ENCODE measurements at regions not wholly inside any gene's neighbourhood (a gene's known extent, or its start where the extent isn't known, plus 50 kb on each side); places are given as distances from the start of the nearest gene placed in this dataset.

DNA sequence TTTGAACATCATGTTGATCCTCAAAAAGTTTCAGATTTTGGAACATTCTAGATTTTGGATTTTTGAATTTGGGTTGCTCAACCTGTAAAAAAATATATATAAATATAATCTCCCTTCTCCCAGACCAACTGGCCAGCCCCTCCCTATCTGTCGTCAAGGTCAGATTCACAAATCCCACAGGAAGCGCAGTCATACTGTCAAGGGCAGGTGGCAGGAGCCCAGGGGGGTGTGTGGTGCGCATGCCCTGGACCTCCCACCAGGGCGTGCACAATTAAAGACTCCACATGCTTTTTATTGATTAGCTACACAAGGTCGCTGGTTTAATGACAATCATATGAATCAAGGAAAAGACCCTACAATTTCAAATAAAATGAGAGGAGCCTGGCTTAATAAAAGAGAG, 77.0 kb upstream of the EEPD1 start:
- no peak for DNase-seq

DNA sequence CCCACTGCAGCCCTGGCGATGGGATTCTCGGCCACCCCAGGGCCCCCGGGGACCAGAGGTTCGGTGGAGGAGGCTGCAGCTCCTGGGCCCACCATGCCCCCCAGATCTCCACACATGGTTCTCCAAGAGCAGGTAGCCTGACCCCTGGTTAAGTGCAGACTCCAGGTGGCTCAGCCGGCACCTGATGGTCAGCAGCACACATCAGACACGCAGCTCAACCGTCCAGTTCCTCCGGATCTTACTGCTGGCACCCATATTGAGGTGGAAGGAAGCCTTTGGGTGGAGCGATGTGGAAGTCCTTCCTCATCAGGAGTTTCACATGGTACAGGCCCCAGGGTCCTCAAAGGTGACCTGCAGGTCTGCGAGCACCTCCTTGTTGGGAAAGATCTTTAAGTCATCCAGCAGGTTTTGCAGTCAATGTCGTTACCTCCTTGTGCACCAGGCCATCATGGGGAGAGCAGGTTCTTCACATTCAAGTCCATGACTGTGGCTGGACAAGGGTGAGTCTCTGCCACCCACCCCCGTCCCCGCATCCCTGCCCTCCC, 74.2 kb upstream of the EEPD1 start:
- DNase-seq = no peak

DNA sequence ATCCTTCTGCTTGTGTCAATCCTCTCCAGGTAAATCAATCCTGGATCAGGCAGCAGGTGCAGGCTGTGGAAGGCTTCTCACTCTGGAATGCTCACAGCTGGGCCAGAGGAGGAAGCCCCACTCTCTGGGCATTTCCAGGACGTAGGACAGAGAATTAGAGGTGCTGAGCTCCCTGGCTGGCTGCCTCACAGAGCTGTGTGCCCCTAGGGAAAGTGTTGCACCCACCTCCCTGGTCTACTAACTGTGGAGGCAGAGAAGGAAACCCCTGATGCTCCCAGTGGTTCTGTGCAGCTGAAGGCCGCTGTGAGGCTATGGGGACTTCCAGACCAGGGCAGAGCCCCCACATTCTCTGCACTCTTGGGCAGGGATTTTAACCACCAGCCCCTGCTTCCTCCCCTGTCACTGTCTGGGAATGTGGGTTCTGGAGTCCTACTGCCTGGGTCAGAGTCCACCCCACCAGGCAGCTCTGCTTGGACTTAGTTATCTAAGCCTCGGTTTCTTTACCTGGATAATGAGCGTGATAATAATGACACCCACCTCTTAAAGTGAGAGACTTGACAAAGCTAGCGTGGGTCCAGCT, 73.5 kb upstream of the EEPD1 start:
- no peak for DNase-seq

GRCh38 chr7:36080843-36081242, 72.2 kb upstream of the EEPD1 start:
- no peak for DNase-seq

- no peak for DNase-seq
These were observed 70.8 kb upstream of the EEPD1 start for GRCh38 chr7:36082216-36082615.

DNA sequence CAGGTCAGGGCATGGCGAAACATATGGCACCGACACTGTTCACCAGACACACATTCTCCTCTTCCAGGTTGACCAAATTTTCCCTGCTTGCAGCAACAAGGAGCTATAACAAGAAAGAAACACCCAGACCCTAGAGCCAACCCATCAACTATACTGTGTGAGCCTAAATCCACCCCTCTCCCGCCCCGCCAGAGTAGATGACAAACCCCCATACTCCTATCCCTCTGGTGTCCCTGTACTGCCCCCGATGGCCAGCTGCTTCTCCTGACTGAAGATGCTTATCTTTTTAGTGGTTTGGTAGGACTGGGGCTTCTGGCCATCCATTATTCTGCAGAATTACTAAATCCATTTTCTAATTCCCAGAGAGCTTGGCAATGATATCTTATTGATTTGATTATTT, 70.1 kb upstream of the EEPD1 start:
- no peak for DNase-seq

- DNase-seq = no peak
These were observed 69.3 kb upstream of the EEPD1 start for GRCh38 chr7:36083626-36084380.

DNA sequence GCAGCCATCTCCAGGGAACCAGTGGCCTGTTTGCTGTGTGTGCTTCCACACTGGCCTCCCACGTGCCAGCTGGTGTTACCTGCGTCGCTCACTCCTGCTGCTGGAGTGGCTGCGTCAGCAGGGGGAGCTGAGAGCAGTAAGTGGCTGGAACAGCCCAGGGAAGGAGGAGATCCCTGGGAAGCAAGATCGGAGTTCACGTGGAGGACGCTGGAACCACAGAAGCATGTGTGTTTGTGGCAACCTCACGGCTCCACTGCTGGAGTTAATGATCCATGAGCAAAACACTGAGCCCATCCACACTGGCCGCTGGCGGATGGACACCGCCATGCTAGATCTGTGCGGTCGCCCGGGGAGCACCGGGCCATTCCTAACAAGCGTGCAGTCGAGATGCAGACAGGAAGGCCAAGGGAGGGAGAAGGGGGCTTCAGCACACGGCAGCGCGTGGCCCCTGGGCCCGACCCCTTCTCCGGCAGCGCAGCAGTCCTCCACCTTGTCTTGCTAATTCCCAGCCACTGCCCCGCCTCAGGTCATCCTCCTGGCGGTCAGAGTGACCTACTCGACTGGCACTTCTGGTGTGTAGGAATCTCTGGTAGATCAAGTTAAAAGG, 68.5 kb upstream of the EEPD1 start:
- no peak for DNase-seq

- no peak for DNase-seq
These were observed 68.0 kb upstream of the EEPD1 start for GRCh38 chr7:36085096-36085495.

DNA sequence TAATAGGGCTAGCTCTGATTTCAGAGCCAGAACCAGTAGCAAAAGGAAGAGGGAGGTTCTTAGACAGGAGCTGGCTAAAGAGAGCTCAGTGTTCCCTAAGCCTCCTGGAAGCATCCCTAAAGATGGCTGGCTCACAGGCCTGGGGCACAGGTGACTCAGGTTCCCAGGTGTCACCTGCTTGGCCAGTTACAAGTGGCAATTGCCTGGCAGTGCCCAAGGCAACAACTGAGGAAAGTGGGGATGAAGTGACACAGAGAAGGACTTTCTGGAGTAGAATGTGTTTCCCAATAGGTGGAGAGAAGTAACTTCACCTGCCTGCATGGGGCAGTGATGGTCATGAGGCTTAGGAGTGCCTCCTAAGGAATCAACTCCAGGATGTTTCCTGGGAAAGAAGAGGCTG, 66.5 kb upstream of the EEPD1 start:
- no peak for DNase-seq

DNA sequence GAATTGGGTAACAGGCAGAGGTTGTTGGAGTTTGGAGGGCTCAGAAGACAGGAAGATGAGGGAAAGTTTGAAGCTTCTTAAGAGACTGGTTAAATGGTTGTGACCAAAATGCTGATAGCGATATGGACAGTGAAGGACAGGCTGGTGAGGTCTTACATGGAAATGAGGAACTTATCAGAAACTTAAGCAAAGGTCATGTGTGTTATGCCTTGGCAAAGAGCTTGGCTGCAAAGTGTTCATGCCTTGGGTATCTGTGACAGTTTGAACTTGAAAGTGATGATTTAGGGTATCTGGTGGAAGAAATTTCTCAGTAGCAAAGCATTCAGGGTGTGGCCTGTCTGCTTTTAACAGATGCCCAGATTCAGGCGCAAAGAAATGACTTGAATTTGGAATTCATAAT, 64.5 kb upstream of the EEPD1 start:
- DNase-seq = no peak

DNA sequence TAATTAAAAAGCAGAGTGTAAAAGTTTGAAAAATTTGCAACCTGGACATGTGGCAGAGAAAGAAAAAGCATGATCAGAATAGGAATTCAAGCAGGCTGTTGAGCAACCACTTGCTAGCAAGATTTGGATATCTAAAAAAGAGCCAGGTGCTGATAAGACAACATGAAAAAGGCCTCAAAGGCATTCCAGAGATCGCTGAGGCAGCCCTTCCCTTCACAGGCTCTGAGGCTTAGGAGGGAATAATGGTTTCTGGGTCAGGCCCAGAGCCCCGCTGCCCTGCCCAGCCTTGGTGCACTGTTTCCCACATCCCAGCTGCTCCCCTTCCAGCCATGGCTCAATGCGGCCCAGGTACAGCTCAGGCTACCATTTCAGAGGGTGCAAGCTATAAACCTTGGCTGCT, 64.1 kb upstream of the EEPD1 start:
- no peak for DNase-seq

- no peak for DNase-seq
These were observed 61.8 kb upstream of the EEPD1 start for GRCh38 chr7:36090976-36091873.

- DNase-seq = no peak
These were observed 61.2 kb upstream of the EEPD1 start for GRCh38 chr7:36091874-36092176.

DNA sequence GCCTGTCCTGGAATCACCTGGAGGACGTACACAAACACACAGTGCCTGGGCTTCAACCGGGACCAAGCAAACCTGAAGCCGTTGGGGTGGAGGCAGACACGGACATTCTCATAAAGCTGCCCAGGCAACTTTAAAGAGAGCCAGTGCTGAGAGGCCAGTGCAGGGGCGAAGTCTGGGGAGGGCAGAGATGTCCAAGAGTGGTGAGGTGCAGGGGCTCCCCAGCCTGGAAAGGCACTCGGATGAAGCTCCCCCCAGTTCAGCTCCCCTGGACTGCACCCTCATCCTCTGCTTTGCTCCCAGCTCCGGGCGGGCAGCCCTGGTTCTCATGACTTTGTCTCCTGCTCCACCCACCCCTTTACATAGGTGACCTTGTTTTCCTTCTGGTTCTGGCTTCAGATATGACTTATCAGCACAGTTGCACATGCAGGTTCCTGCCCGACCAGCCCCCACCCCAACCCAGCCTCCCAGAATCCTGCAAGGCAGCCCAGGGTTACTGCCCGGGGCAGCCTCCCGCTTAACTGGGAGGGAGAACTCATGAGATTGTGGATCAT, 60.8 kb upstream of the EEPD1 start:
- DNase-seq = no peak

DNA sequence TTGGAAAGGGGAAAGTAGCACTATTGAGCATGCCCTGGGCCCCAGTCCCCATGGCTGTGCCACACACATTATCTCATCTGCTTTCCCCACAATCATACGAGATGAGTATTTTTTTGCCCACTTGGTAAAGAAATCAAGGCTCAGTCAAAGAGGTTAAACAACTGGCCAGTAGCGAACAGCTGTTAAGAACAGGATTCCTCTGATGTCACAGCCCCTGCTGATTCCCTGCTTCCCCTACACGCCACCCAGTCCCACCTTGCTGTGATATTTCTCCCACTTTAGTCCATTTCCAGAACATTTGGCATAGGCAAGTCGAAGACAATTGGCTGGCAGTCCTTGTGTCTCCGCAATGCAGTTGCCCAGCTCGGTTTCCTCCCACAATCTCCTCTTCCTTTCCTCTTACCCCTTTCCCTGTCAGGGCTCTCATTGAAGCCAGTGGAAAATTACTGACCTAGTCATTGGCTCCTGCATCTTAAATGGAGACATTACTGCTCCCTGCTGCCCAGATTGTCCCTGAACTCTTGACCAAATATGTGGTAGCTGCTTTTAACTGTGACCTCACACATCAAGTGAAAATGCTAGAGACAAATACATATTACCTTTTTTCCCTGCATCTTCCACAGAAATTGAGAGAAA, 56.5 kb upstream of the EEPD1 start:
- no peak for DNase-seq

GRCh38 chr7:36098096-36098495, 55.0 kb upstream of the EEPD1 start:
- DNase-seq = no peak

DNA sequence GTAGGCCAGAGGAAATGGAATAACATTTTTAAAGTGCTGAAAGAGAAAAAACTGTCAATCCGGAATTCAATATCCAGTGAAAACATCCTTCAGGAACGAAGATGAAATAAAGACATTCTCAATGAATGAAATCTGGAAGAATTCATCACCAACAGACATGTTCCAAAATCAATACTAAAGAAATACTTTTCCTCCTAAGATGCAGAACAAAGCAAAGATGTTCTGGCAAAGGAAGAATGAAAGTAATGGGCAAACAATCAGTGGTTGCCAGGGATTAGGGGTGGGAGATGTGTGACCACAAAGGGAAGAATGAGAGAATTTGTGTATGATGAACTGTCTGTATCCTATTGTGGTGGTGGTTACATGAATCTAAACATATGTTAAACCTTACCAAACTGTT, 52.8 kb upstream of the EEPD1 start:
- no peak for DNase-seq

DNA sequence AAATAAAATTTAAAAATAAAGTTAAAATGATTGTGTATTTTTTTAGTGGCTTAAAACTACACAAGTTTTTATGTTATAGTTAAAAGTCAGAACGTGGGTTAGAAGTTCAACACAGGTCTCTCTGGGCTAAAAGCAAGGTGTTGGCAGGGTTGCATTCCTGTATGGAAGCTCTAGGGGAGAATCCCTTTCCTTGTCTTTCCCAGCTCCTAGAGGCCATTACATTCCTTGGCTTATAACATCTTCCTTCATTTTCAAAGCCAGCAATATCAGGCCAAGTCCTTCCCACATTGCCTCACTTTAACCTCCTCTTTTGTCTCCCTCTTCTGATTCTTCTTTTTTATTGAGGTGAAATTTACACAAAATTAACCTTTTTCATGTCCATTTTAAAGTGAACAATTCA, 52.4 kb upstream of the EEPD1 start:
- DNase-seq = no peak
